ENCODE measurements at regions not wholly inside any gene's neighbourhood (a gene's known extent, or its start where the extent isn't known, plus 50 kb on each side); places are given as distances from the start of the nearest gene placed in this dataset.

GRCh38 chr15:94584833-94585244 lies 353.5 kb downstream of the MCTP2 start:
- no peak overlapping the region for H3K4me3 ChIP-seq (ENCODE audit: low read length)
- TF ChIP-seq, protein P1, sequence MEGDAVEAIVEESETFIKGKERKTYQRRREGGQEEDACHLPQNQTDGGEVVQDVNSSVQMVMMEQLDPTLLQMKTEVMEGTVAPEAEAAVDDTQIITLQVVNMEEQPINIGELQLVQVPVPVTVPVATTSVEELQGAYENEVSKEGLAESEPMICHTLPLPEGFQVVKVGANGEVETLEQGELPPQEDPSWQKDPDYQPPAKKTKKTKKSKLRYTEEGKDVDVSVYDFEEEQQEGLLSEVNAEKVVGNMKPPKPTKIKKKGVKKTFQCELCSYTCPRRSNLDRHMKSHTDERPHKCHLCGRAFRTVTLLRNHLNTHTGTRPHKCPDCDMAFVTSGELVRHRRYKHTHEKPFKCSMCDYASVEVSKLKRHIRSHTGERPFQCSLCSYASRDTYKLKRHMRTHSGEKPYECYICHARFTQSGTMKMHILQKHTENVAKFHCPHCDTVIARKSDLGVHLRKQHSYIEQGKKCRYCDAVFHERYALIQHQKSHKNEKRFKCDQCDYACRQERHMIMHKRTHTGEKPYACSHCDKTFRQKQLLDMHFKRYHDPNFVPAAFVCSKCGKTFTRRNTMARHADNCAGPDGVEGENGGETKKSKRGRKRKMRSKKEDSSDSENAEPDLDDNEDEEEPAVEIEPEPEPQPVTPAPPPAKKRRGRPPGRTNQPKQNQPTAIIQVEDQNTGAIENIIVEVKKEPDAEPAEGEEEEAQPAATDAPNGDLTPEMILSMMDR (conservative IDR thresholded peaks at IDR 0.05; ENCODE audit: low read depth, low read length): no peak
- DNase-seq (ENCODE audit: low read depth): no peak

- DNase-seq (ENCODE audit: low read depth): no peak
- TF ChIP-seq, protein P1 (conservative IDR thresholded peaks at IDR 0.05; ENCODE audit: low read depth, low read length): no peak
- H3K4me3 ChIP-seq (ENCODE audit: low read length): no peak overlapping the region
Observed at GRCh38 chr15:94586099-94586498, 354.7 kb downstream of the MCTP2 start.

DNA sequence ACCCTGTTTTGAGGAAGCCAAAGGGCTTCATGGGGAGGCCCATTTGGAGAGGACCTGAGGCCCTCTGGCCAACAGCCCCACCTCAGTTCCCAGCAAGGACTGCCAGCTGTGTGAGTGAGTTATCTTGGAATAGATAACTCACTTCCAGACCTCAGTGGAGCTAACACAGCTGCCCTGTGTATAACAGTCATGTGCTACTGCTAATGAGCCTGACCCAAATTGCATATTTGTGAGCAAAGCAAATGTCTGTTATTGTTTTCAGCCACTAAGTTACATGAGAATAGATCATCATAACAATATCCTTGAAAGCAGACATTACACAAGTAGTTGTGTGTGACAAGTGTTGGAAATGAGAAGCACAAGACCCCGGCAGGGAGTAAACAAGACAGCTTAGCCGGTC lies 355.8 kb downstream of the MCTP2 start:
- H3K4me3 ChIP-seq (ENCODE audit: low read length): no peak overlapping the region
- TF ChIP-seq, protein P1 (conservative IDR thresholded peaks at IDR 0.05; ENCODE audit: low read depth, low read length): no peak
- no peak for DNase-seq (ENCODE audit: low read depth)

GRCh38 chr15:94588993-94589392 lies 357.6 kb downstream of the MCTP2 start:
- no peak overlapping the region for H3K4me3 ChIP-seq (ENCODE audit: low read length)
- DNase-seq (ENCODE audit: low read depth): no peak
- TF ChIP-seq, protein P1 (conservative IDR thresholded peaks at IDR 0.05; ENCODE audit: low read depth, low read length): no peak

DNA sequence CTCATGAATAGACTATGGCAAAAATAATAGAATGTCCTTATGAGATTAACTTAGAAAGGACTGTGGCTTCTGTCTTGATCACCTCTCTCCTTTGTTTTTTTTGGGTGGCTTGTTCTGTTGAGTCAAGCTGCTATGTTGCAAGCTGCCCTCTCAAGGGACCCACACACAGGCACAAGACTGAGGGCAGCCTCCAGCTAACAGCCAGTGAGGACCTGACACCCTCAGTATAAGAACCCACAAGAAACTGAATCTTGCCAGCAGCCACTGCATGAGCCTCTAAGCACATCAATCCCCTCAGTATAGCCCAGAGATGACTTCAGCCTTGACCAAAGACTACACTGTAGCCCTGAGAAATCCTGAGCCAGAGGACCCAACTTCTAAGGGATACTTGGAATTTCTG lies 361.1 kb downstream of the MCTP2 start:
- H3K4me3 ChIP-seq (ENCODE audit: low read length): no peak overlapping the region
- DNase-seq (ENCODE audit: low read depth): no peak
- TF ChIP-seq, protein P1 (conservative IDR thresholded peaks at IDR 0.05; ENCODE audit: low read depth, low read length): no peak

- H3K4me3 ChIP-seq (ENCODE audit: low read length): no peak overlapping the region
- DNase-seq (ENCODE audit: low read depth): no peak
- TF ChIP-seq, protein P1 (conservative IDR thresholded peaks at IDR 0.05; ENCODE audit: low read depth, low read length): no peak
Observed at GRCh38 chr15:94596707-94597106, 365.3 kb downstream of the MCTP2 start.

DNA sequence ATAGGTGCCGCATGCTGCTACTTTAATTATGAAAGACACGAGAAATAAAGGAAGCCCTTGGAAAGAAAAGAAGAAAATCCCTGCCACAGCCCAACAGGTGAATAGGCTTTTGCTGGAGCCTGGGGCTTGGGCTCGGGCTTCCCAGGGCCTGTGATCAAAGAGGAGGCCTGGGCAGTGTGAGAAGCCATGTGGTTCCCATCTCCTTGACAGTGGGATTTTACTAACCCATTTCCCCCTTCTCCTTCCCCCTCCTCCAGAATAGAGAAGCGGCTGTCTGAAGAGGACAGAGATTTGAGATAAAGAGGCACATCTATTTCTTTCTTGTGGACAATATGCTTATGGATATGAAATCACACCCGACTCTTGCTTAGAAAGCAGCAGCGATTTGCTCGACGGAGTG lies 369.1 kb downstream of the MCTP2 start:
- DNase-seq (ENCODE audit: low read depth): no peak
- H3K4me3 ChIP-seq (ENCODE audit: low read length): no peak overlapping the region
- TF ChIP-seq, protein P1 (conservative IDR thresholded peaks at IDR 0.05; ENCODE audit: low read depth, low read length): no peak
